ENCODE measurements at regions not wholly inside any gene's neighbourhood (a gene's known extent, or its start where the extent isn't known, plus 50 kb on each side); places are given as distances from the start of the nearest gene placed in this dataset.
"Not testable (repeated sequence)": the region's sequence is repeated elsewhere in the genome, so short reads cannot be mapped to it uniquely, and the experiment has no call there.

- POLR2A ChIA-PET: interaction anchor here (0.6 to 4.7 kb wide), 4 partner anchors 11 to 109 kb away, joined by 3 to 24 read pairs (median 4); no protein-coding TSS in a partner anchor
- H3K36me3 Mint-ChIP-seq (ENCODE audit: low read depth): peaks cover 2% of the 10 kb centered on the region
- peaks cover 27% of the 10 kb centered on the region for H3K4me1 Mint-ChIP-seq (ENCODE audit: low read depth)
- H3K9me3 Mint-ChIP-seq: no peaks in the 10 kb centered on the region
- DNase-seq (no peak), ATAC-seq (peak; percentile 19)
- TF ChIP-seq CTCF (IDR thresholded peaks at IDR 0.05): no peak
- intact Hi-C loops (cut with micrococcal nuclease): loop anchor here (5.0 kb wide), 1 partner anchor 37 kb away; no protein-coding TSS in a partner anchor
- CTCF ChIA-PET: interaction anchor here (1.5 kb wide), 2 partner anchors 12 to 133 kb away, joined by 3 to 5 read pairs; no protein-coding TSS in a partner anchor
- H3K27me3 Mint-ChIP-seq: no peaks in the 10 kb centered on the region
- H3K27ac Mint-ChIP-seq: no peak overlapping the region
- no peak overlapping the region for H3K4me3 Mint-ChIP-seq
Measured at GRCh38 chr11:86174101-86175046, 70.2 kb upstream of the EED start.

- CTCF ChIA-PET: interaction anchor here (0.7 to 1.5 kb wide), 3 partner anchors 8 to 125 kb away, joined by 3 to 5 read pairs (median 4); no protein-coding TSS in a partner anchor
- H3K4me1 Mint-ChIP-seq (ENCODE audit: low read depth): peaks cover 22% of the 10 kb centered on the region
- no peak for ATAC-seq
- H3K27me3 Mint-ChIP-seq: no peaks in the 10 kb centered on the region
- no peak for DNase-seq
- TF ChIP-seq CTCF (IDR thresholded peaks at IDR 0.05): no peak
- POLR2A ChIA-PET: interaction anchor here (4.7 kb wide), 1 partner anchor 10 kb away, joined by 24 read pairs; no protein-coding TSS in a partner anchor
- no peak overlapping the region for H3K4me3 Mint-ChIP-seq
- H3K27ac Mint-ChIP-seq: no peak overlapping the region
- H3K36me3 Mint-ChIP-seq (ENCODE audit: low read depth): no peaks in the 10 kb centered on the region
- H3K9me3 Mint-ChIP-seq: no peaks in the 10 kb centered on the region
- intact Hi-C loops (cut with micrococcal nuclease): no loop called here
Measured at GRCh38 chr11:86172894-86173293, 71.7 kb upstream of the EED start.

DNA sequence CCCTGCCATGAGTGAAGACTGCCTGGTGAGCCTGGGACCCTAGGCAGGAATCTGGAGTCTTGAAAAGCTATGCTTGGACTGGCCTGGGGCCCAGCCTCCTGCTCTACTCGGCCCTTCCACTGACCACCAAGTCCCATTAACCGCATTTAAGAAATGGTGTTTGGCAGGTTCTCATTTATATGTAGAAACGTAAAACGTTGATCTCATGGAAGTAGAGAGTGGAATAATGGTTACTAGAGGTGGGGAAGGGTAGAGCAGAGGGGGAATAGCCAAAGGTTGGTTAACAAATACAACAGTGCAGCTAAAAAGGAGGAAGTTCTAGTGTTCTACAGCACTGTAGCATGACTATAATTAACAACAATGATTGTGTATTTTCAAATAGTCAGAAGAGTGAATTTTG is 72.9 kb upstream of the EED start:
- ATAC-seq: no peak
- H3K9me3 Mint-ChIP-seq: no peaks in the 10 kb centered on the region
- no peak for DNase-seq
- CTCF ChIA-PET: interaction anchor here (0.8 to 3.0 kb wide), 2 partner anchors 21 to 103 kb away, joined by 3 to 9 read pairs; partner anchors contain the start of gene PICALM
- POLR2A ChIA-PET: interaction anchor here (0.6 kb wide), 2 partner anchors 8 to 15 kb away, joined by 3 to 4 read pairs; no protein-coding TSS in a partner anchor
- H3K4me3 Mint-ChIP-seq: no peak overlapping the region
- TF ChIP-seq CTCF (IDR thresholded peaks at IDR 0.05): no peak
- intact Hi-C loops (cut with micrococcal nuclease): no loop called here
- H3K4me1 Mint-ChIP-seq (ENCODE audit: low read depth): peaks cover 15% of the 10 kb centered on the region
- H3K27me3 Mint-ChIP-seq: no peaks in the 10 kb centered on the region
- H3K27ac Mint-ChIP-seq: no peak overlapping the region
- no peaks in the 10 kb centered on the region for H3K36me3 Mint-ChIP-seq (ENCODE audit: low read depth)

- Mint-ChIP-seq H3K9me3 (no peaks in the 10 kb centered on the region), H3K4me3 (no peak overlapping the region), H3K27ac (no peak overlapping the region), H3K36me3 (ENCODE audit: low read depth) (no peaks in the 10 kb centered on the region), H3K4me1 (ENCODE audit: low read depth) (no peaks in the 10 kb centered on the region), H3K27me3 (no peaks in the 10 kb centered on the region)
- intact Hi-C loops (cut with micrococcal nuclease): no loop called here
- ChIA-PET POLR2A (interaction anchor here (0.7 to 1.2 kb wide), 2 partner anchors 14 to 122 kb away, joined by 3 read pairs; no protein-coding TSS in a partner anchor), CTCF (interaction anchor here (2.0 to 3.1 kb wide), 2 partner anchors 9 to 26 kb away, joined by 7 to 11 read pairs; no protein-coding TSS in a partner anchor)
- no peak for TF ChIP-seq CTCF (IDR thresholded peaks at IDR 0.05)
- ATAC-seq (no peak), DNase-seq (no peak)
Measured at GRCh38 chr11:86167499-86168164, 76.9 kb upstream of the EED start.

- H3K27ac Mint-ChIP-seq; ATAC-seq; H3K4me3 Mint-ChIP-seq; POLR2A ChIA-PET; H3K9me3 Mint-ChIP-seq; H3K36me3 Mint-ChIP-seq (ENCODE audit: low read depth); H3K27me3 Mint-ChIP-seq; H3K4me1 Mint-ChIP-seq (ENCODE audit: low read depth); intact Hi-C loops (cut with micrococcal nuclease); DNase-seq: not testable (repeated sequence)
- CTCF ChIA-PET: interaction anchor here (2.0 to 3.1 kb wide), 2 partner anchors 8 to 28 kb away, joined by 7 to 11 read pairs; no protein-coding TSS in a partner anchor
Measured at GRCh38 chr11:86166287-86166686, 78.3 kb upstream of the EED start.
